ENCODE measurements at regions not wholly inside any gene's neighbourhood (a gene's known extent, or its start where the extent isn't known, plus 50 kb on each side); places are given as distances from the start of the nearest gene placed in this dataset.

GRCh38 chr7:8321312-8321711 lies 59.3 kb upstream of the ICA1 start:
- Histone ChIP-seq H3K9me3 (ENCODE audit: insufficient read depth, low read length) (no peaks in the 10 kb centered on the region), H3K4me2 (ENCODE audit: low read depth, low read length, poor library complexity, severe bottlenecking) (no peak overlapping the region), H4K20me1 (ENCODE audit: low read depth, low read length) (no peaks in the 10 kb centered on the region), H3F3A (ENCODE audit: insufficient read depth) (no peaks in the 10 kb centered on the region), H3K36me3 (ENCODE audit: low read length) (no peaks in the 10 kb centered on the region), H3K9me2 (replicated peaks; ENCODE audit: insufficient read depth, low read length) (no peaks in the 10 kb centered on the region), H3K9ac (ENCODE audit: low read length) (no peak overlapping the region), H3K27me3 (ENCODE audit: low read length) (no peaks in the 10 kb centered on the region), H2AFZ (ENCODE audit: low read depth, low read length, severe bottlenecking) (no peak overlapping the region), H3K27ac (ENCODE audit: low read depth, low read length) (no peak overlapping the region), H3K79me2 (ENCODE audit: insufficient read depth, low read length) (no peaks in the 10 kb centered on the region), H3K4me3 (ENCODE audit: insufficient read depth, low read length, poor library complexity, severe bottlenecking) (no peak overlapping the region)
- TF ChIP-seq CTCF (IDR thresholded peaks at IDR 0.05; ENCODE audit: insufficient read depth, low read length, poor library complexity, severe bottlenecking) (no peak), EZH2phosphoT487 (conservative IDR thresholded peaks at IDR 0.05; ENCODE audit: low read length) (no peak)

GRCh38 chr7:8322667-8323066 lies 60.7 kb upstream of the ICA1 start:
- no peaks in the 10 kb centered on the region for H4K20me1 ChIP-seq (ENCODE audit: low read depth, low read length)
- TF ChIP-seq EZH2phosphoT487 (conservative IDR thresholded peaks at IDR 0.05; ENCODE audit: low read length) (no peak), CTCF (IDR thresholded peaks at IDR 0.05; ENCODE audit: insufficient read depth, low read length, poor library complexity, severe bottlenecking) (no peak)
- no peak overlapping the region for H2AFZ ChIP-seq (ENCODE audit: low read depth, low read length, severe bottlenecking)
- no peaks in the 10 kb centered on the region for H3K9me2 ChIP-seq (replicated peaks; ENCODE audit: insufficient read depth, low read length)
- no peaks in the 10 kb centered on the region for H3K79me2 ChIP-seq (ENCODE audit: insufficient read depth, low read length)
- no peaks in the 10 kb centered on the region for H3F3A ChIP-seq (ENCODE audit: insufficient read depth)
- H3K9me3 ChIP-seq (ENCODE audit: insufficient read depth, low read length): no peaks in the 10 kb centered on the region
- no peak overlapping the region for H3K4me2 ChIP-seq (ENCODE audit: low read depth, low read length, poor library complexity, severe bottlenecking)
- H3K27ac ChIP-seq (ENCODE audit: low read depth, low read length): no peak overlapping the region
- no peaks in the 10 kb centered on the region for H3K27me3 ChIP-seq (ENCODE audit: low read length)
- no peak overlapping the region for H3K4me3 ChIP-seq (ENCODE audit: insufficient read depth, low read length, poor library complexity, severe bottlenecking)
- H3K9ac ChIP-seq (ENCODE audit: low read length): no peak overlapping the region
- no peaks in the 10 kb centered on the region for H3K36me3 ChIP-seq (ENCODE audit: low read length)

GRCh38 chr7:8325067-8325466 lies 63.1 kb upstream of the ICA1 start:
- H2AFZ ChIP-seq (ENCODE audit: low read depth, low read length, severe bottlenecking): no peak overlapping the region
- no peak overlapping the region for H3K4me3 ChIP-seq (ENCODE audit: insufficient read depth, low read length, poor library complexity, severe bottlenecking)
- H4K20me1 ChIP-seq (ENCODE audit: low read depth, low read length): no peaks in the 10 kb centered on the region
- no peaks in the 10 kb centered on the region for H3F3A ChIP-seq (ENCODE audit: insufficient read depth)
- H3K79me2 ChIP-seq (ENCODE audit: insufficient read depth, low read length): no peaks in the 10 kb centered on the region
- H3K27ac ChIP-seq (ENCODE audit: low read depth, low read length): no peak overlapping the region
- no peaks in the 10 kb centered on the region for H3K36me3 ChIP-seq (ENCODE audit: low read length)
- H3K4me2 ChIP-seq (ENCODE audit: low read depth, low read length, poor library complexity, severe bottlenecking): no peak overlapping the region
- H3K9me2 ChIP-seq (replicated peaks; ENCODE audit: insufficient read depth, low read length): no peaks in the 10 kb centered on the region
- H3K9ac ChIP-seq (ENCODE audit: low read length): no peak overlapping the region
- H3K27me3 ChIP-seq (ENCODE audit: low read length): no peaks in the 10 kb centered on the region; the same call in 1 of the 2 replicates
- TF ChIP-seq EZH2phosphoT487 (conservative IDR thresholded peaks at IDR 0.05; ENCODE audit: low read length) (no peak), CTCF (IDR thresholded peaks at IDR 0.05; ENCODE audit: insufficient read depth, low read length, poor library complexity, severe bottlenecking) (no peak)
- H3K9me3 ChIP-seq (ENCODE audit: insufficient read depth, low read length): no peaks in the 10 kb centered on the region
